ENCODE measurements at regions not wholly inside any gene's neighbourhood (a gene's known extent, or its start where the extent isn't known, plus 50 kb on each side); places are given as distances from the start of the nearest gene placed in this dataset.

- Mint-ChIP-seq H3K27me3 (no peaks in the 10 kb centered on the region), H3K9me3 (ENCODE audit: insufficient read depth) (no peaks in the 10 kb centered on the region), H3K4me3 (no peak overlapping the region), H3K27ac (no peak overlapping the region), H3K4me1 (no peaks in the 10 kb centered on the region)
- ATAC-seq (ENCODE audit: low read depth) (no peak), DNase-seq (no peak)
- POLR2A ChIA-PET = no interaction called here
- intact Hi-C loops (cut with micrococcal nuclease) = no loop called here
- Histone ChIP-seq H4K20me1 (ENCODE audit: control insufficient read depth, insufficient read depth, low read length, poor library complexity, severe bottlenecking) (no peaks in the 10 kb centered on the region), H3K79me2 (ENCODE audit: control insufficient read depth, insufficient read depth, low read length) (no peaks in the 10 kb centered on the region), H3K9me3 (ENCODE audit: control extremely low read depth in 1 of 3, control insufficient read depth in 2 of 3, insufficient read depth in 1 of 3, low read length in 2 of 3) (peaks cover 0 to 4% (median 2%) of the 10 kb centered on the region in 3 donors), H3K36me3 (replicated peaks in 1 of 2; ENCODE audit: control extremely low read depth in 1 of 2, control insufficient read depth in 1 of 2, extremely low read depth in 1 of 2, insufficient read depth in 2 of 2, low read length in 1 of 2) (no peaks in the 10 kb centered on the region), H3K9ac (ENCODE audit: low read length) (no peak overlapping the region), H3K4me1 (ENCODE audit: control insufficient read depth in 2 of 2, insufficient read depth in 2 of 2, low read length in 2 of 2) (no peaks in the 10 kb centered on the region), H3K4me2 (replicated peaks; ENCODE audit: low read depth, low read length, poor library complexity, severe bottlenecking) (no peak overlapping the region), H3K4me3 (ENCODE audit: control extremely low read depth in 1 of 5, extremely low read depth in 1 of 5, insufficient read depth in 1 of 5, low read depth in 2 of 5, low read length in 4 of 5) (no peak overlapping the region), H3K27ac (ENCODE audit: low read length in 2 of 2) (no peak overlapping the region), H3K27me3 (replicated peaks in 1 of 4; ENCODE audit: control extremely low read depth in 1 of 4, control insufficient read depth in 3 of 4, insufficient read depth in 4 of 4, low read length in 3 of 4) (no peaks in the 10 kb centered on the region), H2AFZ (ENCODE audit: insufficient read depth, low read depth, low read length, poor library complexity, severe bottlenecking) (no peak overlapping the region)
- TF ChIP-seq EZH2 (IDR thresholded peaks at IDR 0.05; ENCODE audit: borderline replicate concordance, insufficient read depth, low read depth, low read length, poor library complexity, severe bottlenecking) = no peak
- TF ChIP-seq CTCF (IDR thresholded peaks at IDR 0.05) = no peak
- CTCF ChIA-PET = no interaction called here
- WGBS (ENCODE audit: insufficient coverage) = no CpG with 5 or more reads among the region's 2 CpGs
These were observed 1364.0 kb downstream of the FSCB start for GRCh38 chr14:43143106-43143505.

GRCh38 chr14:43141636-43142191 is 1365.4 kb downstream of the FSCB start:
- 96% methylated on average over 12 of the region's 17 CpGs for WGBS (ENCODE audit: insufficient coverage)
- Histone ChIP-seq H3K79me2 (ENCODE audit: control insufficient read depth, insufficient read depth, low read length) (no peaks in the 10 kb centered on the region), H3K27me3 (replicated peaks in 1 of 4; ENCODE audit: control extremely low read depth in 1 of 4, control insufficient read depth in 3 of 4, insufficient read depth in 4 of 4, low read length in 3 of 4) (no peaks in the 10 kb centered on the region), H3K4me2 (replicated peaks; ENCODE audit: low read depth, low read length, poor library complexity, severe bottlenecking) (no peak overlapping the region), H3K36me3 (replicated peaks in 1 of 2; ENCODE audit: control extremely low read depth in 1 of 2, control insufficient read depth in 1 of 2, extremely low read depth in 1 of 2, insufficient read depth in 2 of 2, low read length in 1 of 2) (no peaks in the 10 kb centered on the region), H3K9ac (ENCODE audit: low read length) (no peak overlapping the region), H3K4me1 (ENCODE audit: control insufficient read depth in 2 of 2, insufficient read depth in 2 of 2, low read length in 2 of 2) (no peaks in the 10 kb centered on the region), H3K27ac (ENCODE audit: low read length in 2 of 2) (no peak overlapping the region), H3K4me3 (ENCODE audit: control extremely low read depth in 1 of 5, extremely low read depth in 1 of 5, insufficient read depth in 1 of 5, low read depth in 2 of 5, low read length in 4 of 5) (no peak overlapping the region), H4K20me1 (ENCODE audit: control insufficient read depth, insufficient read depth, low read length, poor library complexity, severe bottlenecking) (no peaks in the 10 kb centered on the region), H2AFZ (ENCODE audit: insufficient read depth, low read depth, low read length, poor library complexity, severe bottlenecking) (no peak overlapping the region), H3K9me3 (ENCODE audit: control extremely low read depth in 1 of 3, control insufficient read depth in 2 of 3, insufficient read depth in 1 of 3, low read length in 2 of 3) (peaks cover 0 to 4% (median 2%) of the 10 kb centered on the region in 3 donors)
- H3K4me1 Mint-ChIP-seq = no peaks in the 10 kb centered on the region
- ATAC-seq (ENCODE audit: low read depth) = no peak
- no peaks in the 10 kb centered on the region for H3K27me3 Mint-ChIP-seq
- no peak for DNase-seq
- no peak overlapping the region for H3K27ac Mint-ChIP-seq
- intact Hi-C loops (cut with micrococcal nuclease) = no loop called here
- CTCF ChIA-PET = no interaction called here
- TF ChIP-seq CTCF (IDR thresholded peaks at IDR 0.05) (no peak), EZH2 (IDR thresholded peaks at IDR 0.05; ENCODE audit: borderline replicate concordance, insufficient read depth, low read depth, low read length, poor library complexity, severe bottlenecking) (no peak)
- H3K4me3 Mint-ChIP-seq = no peak overlapping the region
- H3K9me3 Mint-ChIP-seq (ENCODE audit: insufficient read depth) = no peaks in the 10 kb centered on the region
- POLR2A ChIA-PET = no interaction called here

All from B cell (primary cell).